Fibroblast of skin of right biceps (primary cell): ENCODE measurements at regions not wholly inside any gene's neighbourhood (a gene's known extent, or its start where the extent isn't known, plus 50 kb on each side); places are given as distances from the start of the nearest gene placed in this dataset.

Source experiments
- DNase-seq: peaks from one replicate; pipeline ENCODE4 v3.0.0-alpha.2; 2013

DNA sequence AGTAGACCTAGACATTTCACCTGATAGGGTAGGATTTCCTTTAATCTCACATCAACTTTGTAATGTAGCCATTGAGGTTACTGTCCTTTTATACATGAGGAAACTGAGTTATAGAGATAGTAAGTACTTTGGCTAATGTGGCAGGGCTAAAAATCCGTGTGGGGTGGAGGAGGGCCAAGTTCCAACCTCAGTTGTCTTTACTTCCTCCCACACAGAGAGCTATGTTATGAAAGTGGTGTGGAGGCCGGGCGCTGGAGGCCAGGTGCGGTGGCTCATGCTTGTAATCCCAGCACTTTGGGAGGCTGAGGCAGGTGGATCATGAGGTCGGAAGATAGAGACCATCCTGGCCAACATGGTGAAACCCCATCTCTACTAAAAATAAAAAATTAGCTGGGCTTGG lies 173.3 kb downstream of the PALM2AKAP2 start:
- DNase-seq = no peak

DNA sequence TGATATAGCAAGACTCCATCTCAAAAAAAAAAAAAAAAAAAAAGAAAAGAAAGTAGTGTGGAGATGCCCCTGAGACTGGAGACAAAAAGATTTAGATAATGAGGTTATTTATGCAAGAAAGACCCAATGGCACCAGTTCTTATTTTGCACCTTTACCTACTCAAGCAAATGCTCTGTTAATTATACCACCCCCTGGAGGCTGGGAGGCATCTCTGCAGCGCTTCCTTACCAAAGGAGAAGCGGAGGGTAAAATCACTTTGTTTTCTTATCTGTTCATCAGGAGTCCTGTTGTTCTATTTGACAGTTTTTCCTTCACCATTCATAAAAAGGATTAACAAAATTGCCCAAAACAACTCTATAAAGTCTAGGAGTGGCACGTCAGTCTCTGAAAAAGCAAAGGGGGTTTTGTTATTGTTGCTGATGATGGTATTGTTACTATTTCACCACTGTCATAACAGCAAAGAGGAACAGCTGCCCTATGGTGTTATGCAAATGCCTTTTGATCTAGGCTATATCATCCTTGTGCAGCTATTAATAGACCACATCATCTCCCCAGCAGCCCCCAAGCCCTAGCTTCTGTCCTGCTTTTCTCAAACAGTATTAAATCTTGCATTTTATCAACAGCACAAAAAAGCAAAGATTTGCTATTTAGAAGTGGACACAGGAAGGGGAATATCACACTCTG lies 174.0 kb downstream of the PALM2AKAP2 start:
- DNase-seq = no peak

DNA sequence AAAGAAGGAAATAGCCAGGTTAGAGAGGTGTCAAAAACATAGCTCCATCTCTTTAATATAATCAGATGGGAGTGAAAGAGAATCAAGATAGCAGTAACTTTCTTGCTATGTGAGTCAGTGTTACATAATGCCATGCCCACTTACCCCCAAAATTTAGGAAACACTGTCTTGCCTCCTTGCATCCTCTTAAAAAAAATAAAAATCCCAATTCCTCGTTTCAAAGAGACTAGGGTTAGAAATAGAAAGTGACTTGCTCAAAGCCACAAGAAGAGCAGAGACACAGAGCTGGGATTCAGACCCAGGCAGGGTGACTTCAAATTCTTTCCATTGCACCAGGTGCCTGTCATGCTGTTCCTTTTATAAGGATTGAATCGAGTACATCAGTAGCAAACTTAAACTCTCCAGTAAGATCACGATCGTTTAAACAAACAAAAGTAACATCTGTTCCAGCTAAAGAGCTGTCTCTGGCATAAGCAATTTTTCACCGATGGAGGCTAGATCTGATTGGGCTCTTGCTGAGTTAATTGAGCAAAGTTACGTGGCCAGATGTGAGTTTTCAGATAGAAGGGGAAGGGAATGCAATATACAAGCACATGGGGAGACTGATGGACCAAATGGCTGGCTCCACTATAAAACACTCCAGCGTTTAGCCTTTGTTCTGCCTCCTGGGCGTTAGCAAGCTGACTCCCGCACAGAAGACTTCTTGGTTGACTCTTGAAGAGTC lies 176.9 kb downstream of the PALM2AKAP2 start:
- peak; percentile 26 for DNase-seq

DNA sequence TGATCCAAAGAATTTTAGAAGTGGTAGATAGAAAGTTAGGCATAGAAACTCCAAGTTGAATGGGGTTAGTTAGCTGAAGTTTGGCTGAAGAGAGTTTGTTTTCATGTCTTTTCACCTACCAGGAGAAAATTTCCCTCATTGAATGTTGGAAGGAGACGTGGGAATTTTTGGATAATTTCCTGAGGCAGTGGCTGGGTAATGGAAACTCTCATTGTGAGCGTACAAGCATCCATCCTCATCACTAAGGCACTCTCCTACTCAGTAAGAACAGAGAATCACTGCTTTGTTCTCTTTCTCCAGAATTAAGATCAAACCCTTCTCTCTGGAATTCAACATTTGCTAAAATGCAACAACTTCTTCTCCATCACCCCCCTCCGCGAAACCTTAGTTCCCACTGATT lies 179.7 kb downstream of the PALM2AKAP2 start:
- DNase-seq = no peak

DNA sequence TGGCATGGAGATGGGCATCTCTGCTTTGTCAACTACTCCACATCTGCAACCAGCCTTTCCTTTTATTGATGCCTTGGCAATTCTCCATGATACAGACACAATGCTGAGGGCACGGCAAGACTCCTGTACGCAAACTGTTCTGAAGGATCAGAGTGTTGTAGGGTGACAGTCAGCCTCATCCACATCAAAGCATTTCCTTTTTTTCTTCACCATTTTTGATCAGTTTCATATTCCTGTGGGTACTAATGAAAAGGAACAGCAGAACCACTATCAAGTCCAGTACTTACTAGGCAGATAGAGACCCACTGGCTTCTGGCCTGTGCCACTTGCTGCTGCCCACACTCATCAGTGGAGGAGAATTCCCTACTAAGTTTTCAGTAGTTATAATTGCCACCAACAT lies 181.6 kb downstream of the PALM2AKAP2 start:
- no peak for DNase-seq

DNA sequence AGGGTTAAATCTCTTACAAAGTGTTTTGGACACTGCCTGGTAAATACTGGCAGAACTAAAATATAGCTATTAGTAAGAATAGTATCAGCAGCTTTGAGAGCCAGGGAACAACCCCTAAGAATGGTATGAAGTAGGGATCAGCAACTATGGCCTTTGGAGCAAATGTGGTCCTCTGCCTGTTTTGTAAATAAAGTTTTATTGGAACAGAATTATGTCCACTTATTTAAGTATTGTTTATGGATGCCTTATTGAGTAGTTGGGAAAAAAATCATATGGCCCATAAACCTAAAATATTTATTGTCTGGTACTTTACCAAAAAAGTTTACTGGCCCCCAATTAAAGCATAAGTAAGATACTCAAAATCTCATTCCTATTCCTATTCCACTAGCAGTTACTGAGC lies 182.2 kb downstream of the PALM2AKAP2 start:
- no peak for DNase-seq

DNA sequence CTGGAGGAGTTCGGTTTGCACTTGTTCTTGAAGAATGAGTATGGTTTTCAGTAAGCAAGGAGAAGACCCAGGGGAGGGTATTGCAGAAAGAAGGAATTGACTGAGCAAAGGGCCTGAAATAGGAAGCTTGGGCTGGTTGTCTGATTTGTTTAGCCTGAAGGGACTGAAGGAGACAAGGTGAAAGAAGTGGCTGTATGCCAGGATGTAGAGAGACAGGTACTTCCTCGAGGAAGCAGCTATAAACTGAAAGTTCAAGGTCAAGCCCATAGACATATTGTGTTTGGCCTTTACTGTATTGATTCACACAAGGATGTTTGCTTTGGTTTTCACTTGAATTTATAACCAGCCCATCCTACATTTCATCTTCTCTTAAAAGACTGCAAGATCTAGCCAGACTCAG lies 183.1 kb downstream of the PALM2AKAP2 start:
- DNase-seq = no peak

DNA sequence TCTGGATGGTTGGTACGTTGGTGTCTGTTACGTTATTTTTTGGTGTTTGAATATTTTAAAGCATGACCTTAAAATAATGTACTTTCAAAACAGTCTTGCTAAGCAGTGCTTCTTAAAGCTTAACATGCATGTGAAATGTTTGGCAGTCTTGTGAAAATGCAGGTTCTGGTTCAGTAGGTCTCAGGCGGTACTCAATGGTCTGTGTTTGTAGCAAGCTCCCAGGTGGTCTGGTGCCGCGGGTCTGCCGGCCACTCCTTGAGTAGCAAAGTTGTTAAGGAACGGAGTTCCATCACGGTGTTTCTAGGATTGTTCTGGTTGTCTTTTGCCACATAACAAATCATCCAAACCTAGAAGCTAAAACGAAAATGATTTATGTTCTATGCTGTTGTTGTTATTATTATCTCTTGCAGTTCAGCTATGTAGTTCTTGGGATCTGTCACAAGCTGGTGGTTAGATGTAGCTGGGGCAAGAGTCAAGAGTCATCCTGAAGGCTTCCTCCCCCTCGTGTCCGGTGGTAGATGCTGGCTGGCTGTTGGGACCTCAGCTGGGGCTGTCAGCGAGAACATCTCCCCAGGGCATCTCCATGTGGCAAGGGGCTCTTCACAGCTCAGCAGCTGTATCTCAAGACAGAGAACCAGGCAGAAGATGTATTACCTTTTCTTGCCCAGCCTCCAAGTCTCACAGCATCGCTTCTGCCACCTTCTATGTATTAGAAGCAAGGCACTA lies 186.8 kb downstream of the PALM2AKAP2 start:
- no peak for DNase-seq

DNA sequence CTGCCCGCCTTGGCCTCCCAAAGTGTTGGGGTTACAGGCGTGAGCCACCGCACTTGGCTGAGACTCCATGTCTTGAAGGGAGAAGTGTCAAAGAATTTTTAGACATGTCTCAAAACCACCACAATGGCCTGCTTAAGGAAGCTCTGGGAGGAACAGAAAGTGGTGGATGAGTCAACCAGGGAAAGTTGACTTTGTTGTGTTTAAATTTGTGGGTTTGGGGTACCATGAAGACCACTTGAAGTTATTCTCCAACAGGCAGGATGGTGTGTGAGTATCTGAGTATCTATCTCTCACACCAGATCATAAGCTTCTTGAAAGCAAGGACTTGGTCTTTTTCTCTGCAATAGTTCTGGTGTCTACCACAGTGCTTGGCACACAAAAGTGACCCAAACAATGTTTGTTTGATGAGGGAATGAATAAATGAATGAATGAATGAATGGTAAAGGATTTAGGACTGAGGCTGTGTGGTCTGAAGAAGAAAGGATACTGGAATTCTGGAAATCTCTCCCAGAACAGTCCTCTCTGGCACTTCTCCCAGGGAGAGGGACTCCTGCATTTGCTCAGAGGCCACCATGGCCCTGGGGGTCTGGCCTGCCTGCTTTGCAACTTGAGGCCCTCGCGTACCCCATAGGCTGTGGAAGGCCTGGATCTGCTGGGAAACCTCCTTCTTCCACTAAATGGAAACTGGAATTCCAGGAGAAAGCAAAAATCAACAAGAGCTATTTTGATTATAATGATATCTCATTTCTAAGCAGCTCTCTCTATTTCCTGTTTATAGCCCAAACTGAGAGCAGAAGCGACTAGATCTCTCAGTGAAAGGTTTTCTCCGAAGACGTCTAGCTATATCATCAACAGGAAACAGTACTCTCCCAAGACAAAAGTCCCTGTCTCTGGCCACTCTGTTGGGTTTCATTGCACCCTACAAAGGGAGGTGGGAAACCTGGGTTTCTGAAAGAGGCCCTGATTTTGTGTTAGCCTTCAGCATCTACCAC lies 187.9 kb downstream of the PALM2AKAP2 start:
- DNase-seq = no peak

DNA sequence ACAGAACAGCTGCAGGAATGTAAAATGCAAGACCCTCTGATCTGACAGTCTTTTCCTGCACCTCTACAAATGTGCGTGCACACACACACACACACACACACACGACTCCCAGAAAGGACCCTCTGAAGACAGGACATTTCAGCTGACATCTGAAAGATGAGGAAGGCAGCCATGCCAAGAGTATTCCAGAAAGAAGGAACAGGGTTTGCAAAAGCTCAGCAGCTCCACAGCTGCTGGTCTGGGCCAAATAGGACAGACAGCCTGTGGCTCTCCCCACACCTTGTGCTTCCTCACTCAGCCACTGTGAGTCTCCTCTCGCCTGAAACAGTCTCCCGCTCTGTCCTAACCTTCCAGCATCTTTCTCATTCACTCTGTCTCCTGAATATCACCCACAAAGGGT lies 189.0 kb downstream of the PALM2AKAP2 start:
- peak; percentile 32 for DNase-seq

DNA sequence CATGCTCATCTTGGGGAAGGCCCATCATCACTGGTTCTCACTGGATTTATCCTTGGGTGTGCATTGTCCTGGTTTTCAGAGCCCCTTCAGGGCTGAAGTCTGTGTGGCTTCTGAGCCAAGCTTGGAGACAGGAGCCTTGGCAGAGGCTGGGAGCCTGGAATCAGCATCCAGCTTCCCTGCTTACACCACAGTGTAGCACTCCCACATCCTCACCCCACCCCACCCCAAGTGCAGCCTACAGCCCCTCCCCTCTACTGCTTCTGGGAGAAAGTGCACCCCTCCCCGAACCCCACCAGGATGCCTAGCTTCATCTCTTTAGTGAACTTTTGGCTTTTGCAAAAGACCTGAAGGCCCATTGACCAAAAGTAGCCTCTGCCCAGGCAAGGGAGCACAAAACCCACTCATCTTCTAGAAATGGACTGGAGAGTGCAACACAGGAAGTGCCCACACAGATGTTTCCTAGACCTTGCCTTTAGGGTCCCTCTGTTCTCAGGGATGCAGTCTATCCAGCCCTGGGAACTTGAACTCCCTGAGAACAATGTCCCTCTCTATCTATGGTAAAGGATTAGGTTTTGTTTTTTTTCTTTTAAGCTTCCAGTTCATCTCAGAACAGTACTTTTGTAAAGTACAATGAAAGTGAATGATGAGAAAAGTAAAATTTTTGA lies 189.7 kb downstream of the PALM2AKAP2 start:
- no peak for DNase-seq

DNA sequence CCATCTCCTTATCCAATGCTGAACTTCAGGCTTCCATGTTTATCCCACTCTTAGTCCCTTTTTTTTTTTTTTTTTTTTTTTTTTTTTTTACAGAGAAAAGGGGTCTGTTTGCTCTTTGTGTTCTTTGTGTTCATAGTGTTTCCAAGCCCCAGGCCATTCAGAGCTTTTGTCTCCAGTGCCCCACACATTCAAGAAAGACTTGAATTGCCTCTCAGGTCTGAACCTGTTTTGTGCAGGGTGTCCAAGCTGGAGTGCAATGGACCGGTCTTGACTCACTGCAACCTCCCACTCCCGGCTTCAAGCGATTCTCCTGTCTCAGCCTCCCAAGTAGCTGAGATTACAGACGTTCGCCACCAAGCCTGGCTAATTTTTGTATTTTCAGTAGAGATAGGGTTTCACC lies 191.2 kb downstream of the PALM2AKAP2 start:
- no peak for DNase-seq

DNA sequence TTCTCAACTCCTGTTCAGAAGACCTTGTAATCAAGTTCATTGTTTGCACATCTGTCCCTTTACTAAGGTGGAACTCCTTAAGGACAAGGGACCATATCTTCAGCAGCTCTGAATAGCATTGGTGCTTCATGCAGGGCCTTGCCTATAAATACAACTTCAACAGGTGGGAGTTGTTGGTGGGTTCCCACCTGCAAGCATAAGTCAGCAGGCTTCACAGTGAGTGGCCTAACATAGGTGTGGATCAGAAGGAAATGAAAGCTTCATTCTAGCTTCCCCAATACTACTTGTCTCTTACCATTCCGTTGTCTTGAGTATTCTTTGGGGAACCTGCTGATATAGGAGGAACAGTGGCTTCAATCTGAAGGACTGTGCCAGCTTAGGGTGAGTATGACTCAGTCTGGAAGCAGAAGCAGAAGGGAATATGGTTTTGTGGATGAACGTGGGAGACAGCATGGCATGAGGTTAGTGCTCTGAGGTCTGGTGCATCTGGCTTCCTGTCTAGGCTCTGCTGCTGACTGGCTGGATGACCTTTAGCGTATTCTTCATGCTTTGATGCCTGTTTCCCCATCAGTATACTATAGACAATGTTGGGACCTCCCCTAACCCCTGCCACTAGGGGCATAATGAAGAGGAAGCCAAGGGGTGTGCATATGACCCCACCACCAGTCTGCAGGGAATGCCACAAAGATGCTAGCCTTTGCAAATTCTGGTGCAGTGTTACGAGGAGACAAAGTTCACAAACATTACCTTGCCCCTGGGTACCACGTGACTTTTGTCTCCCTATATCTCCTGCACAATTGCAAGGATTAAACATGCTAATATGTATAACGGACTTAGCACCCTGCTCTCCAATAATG lies 192.3 kb downstream of the PALM2AKAP2 start:
- no peak for DNase-seq

DNA sequence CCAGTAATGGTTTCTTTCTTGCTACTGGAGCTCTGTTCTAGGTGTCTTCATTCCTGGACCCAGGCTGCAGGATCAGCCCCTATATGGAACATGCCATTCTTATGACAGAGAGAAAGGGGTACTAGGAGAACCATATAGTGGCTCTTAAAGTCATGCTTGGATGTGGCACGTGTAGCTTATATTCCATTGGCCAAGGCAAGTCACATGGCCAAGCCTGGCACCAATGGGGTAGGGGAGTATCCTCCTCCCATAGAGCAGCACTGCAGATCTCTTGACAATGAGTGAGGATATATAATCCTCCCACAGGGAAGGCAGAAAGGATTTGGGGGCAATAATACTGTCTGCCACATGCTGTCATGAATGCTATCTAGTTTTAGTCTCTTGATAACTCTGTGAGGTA lies 193.3 kb downstream of the PALM2AKAP2 start:
- DNase-seq = no peak

DNA sequence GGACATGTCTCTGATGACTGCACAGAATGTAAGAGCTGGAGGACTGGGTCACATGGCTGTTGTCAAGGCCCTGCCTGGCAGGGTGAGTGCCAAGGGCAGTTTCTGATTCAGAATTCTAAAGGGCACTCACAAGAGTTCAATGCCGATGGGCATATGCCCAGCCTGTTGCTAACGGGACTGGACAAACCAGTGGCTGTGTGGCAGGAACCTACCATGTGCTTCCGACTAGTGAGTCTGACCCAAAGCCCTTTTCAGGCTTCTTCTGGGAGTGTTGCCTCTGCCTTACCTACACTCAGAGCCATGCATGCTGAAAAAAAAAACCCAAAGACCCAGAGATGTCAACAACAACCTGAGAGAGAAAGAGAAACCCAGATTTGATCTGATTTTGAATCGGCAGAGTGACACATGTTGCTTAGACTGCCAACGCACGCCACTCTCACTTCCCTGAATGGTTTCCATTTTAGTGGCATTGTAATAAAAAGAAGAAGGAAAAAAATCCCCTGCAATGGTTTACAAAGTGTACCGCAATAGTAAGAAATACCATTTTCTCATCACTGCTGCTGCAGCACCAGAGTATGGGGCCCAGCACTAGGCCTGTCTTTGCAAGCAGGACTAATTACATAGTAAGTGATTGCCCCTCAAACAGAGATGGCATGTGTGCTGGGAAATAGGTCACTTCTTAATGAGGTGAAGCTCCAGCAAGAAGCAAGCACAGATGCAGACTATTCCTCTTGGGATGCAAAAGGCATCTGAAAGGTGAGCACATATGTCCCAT lies 194.3 kb downstream of the PALM2AKAP2 start:
- DNase-seq = no peak

DNA sequence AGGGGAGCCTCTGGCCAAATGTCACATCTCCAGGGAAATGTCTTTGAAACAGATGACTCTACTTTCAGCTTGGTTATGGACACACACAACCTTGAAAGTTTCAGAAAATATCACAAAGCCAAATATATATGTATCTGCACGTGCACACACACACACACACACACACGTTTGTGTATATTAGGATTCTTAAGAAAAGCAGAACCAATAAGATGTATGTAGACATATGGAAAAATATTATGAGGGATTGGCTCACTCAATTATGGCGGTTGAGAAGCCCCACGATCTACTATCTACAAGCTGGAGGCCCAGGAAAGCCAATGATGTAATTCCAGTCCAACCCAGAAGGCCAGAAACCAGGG lies 194.9 kb downstream of the PALM2AKAP2 start:
- DNase-seq = no peak

DNA sequence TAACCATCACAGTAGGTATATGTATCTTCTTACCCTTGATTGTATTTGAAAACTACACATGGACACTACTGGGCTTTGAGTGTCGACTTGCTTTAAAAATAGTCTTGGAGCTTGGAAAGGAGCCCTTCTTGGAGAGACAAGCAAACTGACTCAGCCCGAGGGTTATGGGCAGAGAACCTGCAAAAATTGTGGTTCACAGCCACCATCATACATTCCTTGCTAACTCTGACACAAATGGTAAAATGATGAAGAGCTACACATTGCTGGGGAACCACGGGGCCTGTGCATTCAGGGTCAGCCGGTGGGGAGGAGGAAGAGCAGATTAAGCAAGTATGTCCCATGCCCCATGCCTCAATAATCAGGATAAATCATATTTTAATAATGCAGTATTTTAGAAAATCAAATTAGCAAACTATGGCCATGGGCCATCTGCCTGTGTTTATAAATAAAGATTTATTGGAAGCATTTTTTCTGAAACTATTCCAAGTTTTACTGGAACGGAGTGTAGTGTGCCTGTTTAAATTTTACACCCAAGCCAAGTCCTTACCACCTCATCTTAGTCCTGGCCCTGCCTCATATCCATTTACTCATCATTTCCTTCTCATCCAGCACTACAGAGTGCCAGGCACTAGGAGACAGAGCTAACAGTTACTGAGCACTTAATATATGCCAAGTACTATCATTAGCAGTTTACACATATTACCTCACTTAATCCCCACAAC lies 195.7 kb downstream of the PALM2AKAP2 start:
- DNase-seq = peak; percentile 91

DNA sequence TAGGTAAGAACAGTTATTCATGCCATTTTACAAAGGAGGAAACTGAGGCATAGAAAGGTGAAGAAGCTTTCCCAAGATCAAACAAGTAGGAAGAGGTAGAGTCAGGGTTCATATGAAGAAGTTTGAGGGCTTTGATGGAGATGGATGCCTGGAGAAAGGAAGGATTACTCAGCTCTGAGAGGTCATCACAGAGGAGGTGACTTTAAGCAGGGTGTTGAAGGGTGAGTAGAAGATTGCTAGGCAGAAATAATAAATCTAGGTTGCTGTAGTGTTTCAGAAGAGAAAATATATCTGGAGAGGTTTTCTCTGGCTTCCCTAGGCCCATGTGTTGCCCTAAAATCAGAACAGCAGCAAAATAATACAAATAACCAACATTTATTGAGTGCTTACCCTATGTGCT lies 196.3 kb downstream of the PALM2AKAP2 start:
- DNase-seq = no peak

DNA sequence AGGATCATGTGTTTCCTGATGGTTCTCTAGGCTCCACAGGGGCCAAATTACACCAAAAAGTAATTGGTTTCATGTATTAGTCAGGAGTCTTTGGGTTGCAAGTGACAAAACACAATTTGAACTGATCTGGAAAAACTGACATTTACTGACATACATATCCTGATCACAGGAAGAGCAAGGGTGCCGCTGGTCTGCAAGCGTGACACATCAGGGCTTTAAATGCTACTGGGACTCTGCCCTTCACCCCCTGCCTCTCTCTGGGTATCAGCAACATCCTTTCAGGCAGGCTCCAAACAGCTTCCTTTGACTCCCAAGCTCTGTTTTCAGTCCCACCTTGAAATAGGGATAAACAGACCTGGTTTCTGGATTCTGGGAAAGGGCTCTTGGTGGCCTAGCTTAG lies 197.5 kb downstream of the PALM2AKAP2 start:
- DNase-seq = no peak

DNA sequence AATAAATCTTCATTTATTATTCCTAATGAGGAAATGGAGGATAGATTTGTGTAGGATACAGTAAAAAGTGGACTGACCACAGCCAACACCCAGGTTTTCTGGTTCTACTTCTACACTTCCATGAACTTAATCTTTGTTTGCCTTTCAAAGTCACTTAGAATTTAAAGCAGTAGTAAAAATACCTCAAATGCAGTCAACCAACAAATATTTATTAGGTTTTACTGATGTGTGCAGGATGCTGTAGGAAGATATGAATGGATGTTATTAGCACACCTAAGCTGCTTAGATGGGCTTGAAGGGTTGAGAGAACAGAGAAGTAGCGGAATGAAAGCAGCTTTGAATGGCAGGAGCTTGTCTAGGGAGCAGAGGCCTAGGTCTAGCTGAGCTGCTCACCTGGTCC lies 201.1 kb downstream of the PALM2AKAP2 start:
- no peak for DNase-seq
